RCC 7860 (cell line): ENCODE measurements at regions not wholly inside any gene's neighbourhood (a gene's known extent, or its start where the extent isn't known, plus 50 kb on each side); places are given as distances from the start of the nearest gene placed in this dataset.
"Not testable (repeated sequence)": the region's sequence is repeated elsewhere in the genome, so short reads cannot be mapped to it uniquely, and the experiment has no call there.

Experiments
- DNase-seq: peaks from one replicate; pipeline ENCODE4 v3.0.0-alpha.2; 2015; ENCODE audit warnings: low spot score
- FAIRE-seq: peaks from 2 replicates; lab custom pipeline; 2012; peaks lifted over from hg19 to GRCh38; lab: Jason Lieb, UNC

DNA sequence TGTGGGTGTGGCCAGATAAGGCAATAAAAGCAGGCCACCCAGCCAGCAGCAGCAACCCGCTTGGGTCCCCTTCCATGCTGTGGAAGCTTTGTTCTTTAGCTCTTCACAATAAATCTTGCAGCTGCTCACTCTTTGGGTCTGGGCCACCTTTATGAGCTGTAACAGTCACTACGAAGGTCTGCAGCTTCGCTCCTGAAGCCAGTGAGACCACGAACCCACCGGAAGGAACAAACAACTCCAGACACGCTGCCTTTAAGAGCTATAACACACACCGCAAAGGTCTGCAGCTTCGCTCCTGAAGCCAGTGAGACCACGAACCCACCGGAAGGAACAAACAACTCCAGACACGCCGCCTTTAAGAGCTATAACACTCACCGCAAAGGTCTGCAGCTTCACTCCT lies 172.1 kb upstream of the AGTR1 start:
- not testable (repeated sequence) for DNase-seq, FAIRE-seq

DNA sequence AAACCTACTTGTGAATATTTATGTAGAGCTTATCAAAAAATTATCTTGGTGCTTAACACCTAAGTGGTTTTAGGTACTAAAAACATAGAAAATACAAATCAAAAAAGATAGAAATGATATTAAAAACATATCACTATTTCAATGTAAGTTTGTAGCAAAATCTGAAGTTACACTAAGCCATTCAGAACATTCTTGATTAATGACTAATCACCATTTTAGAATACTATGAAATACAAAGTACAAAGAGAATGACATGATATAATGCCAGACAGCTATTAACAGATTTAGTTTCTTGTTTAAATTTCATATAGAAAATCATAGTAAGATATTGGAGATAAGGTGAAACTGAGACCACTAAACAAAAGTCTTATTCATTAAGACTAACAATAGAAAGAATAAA lies 169.7 kb upstream of the AGTR1 start:
- no peak for FAIRE-seq
- no peak for DNase-seq

- DNase-seq, result no peak
- no peak for FAIRE-seq
Measured at GRCh38 chr3:148531836-148532235, 165.9 kb upstream of the AGTR1 start.

- FAIRE-seq (no peak), DNase-seq (no peak)
Measured at GRCh38 chr3:148532326-148532725, 165.4 kb upstream of the AGTR1 start.

DNA sequence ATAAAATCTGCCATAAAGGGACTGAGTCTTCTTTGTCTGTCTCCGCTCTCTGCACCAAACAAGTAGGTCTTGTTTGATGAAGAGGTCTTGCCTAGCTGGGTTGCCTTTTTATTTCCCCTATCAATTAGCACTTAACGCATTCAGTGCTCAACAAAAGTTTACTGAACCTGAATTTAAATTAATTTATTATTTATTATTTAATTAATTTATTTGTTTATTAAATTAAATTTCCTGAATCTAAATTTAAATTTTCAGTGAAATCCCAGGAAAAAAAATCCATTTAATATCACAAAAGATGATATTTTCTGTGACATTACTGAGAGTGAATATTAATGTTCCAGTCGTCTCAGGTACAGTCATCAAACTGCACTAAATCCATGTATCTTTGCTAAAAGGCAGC lies 164.9 kb upstream of the AGTR1 start:
- FAIRE-seq, result no peak
- DNase-seq, result no peak

GRCh38 chr3:148534089-148534988 lies 163.4 kb upstream of the AGTR1 start:
- FAIRE-seq, result no peak
- no peak for DNase-seq

- FAIRE-seq, result no peak
Measured at GRCh38 chr3:148535001-148535400, 162.7 kb upstream of the AGTR1 start.

GRCh38 chr3:148540266-148540665 lies 157.4 kb upstream of the AGTR1 start:
- FAIRE-seq (no peak), DNase-seq (no peak)

More at GRCh38 chr3:148535001-148535400, 162.7 kb upstream of the AGTR1 start:
- no peak for DNase-seq

DNA sequence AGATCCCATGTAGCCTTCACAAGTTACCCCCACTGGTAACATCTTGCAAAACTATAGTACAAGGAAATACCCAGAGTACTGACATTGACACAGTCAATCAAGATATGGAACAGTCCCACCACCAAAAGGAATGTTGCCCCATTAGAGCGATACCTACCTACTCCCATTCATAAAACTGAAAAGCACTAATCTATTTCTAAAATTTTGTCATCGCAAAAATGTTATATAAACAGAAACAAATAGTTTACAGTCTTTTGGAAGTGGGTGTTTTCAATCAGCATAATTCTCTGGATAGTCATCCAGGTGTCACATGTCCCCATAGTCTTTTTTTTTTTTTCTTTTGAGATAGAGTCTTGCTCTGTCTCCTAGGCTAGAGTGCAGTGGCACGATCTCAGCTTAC lies 156.9 kb upstream of the AGTR1 start:
- DNase-seq (no peak), FAIRE-seq (no peak)

DNA sequence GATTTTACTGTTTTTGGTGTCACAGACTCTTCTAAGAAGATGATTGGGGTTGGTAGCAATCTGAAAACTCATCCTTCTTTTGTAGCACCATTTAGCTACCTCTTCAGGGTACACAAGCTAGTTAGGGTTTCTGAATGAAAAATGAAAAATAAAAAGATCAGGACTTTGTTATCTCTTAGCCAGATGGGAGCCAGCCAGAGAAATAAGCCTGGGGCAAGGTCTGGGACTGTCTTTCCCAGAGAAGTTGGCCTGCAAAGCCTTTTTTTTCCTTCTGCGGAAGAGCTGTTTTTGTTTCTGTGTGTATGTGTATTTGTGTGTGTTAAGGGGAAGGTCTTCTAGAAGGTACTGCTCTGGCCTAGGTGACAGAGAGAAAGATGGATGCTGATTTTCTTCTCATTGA lies 150.7 kb upstream of the AGTR1 start:
- DNase-seq (no peak), FAIRE-seq (no peak)

GRCh38 chr3:148551767-148552260 lies 145.9 kb upstream of the AGTR1 start:
- FAIRE-seq (no peak), DNase-seq (no peak)

DNA sequence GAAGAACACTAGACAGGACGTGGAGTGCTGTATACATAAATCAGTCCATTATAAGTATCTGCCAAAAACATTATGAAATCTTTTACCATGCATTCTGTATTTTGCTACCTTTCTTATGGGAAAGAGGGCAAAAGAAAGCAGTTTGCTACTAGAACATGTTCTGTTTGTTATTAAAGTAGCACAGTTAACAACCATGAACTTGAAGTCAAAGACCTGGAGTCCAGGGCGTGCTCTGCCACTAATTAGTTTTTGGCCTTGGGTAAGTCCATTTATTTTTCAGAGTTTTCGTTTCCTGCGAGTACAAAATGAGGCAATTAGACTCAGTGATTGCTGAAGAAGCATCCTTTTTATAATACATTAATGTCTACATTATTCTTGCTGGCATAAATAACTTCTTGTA lies 143.3 kb upstream of the AGTR1 start:
- FAIRE-seq, result no peak
- DNase-seq, result no peak

GRCh38 chr3:148556664-148557063 lies 141.0 kb upstream of the AGTR1 start:
- FAIRE-seq, result no peak
- no peak for DNase-seq

DNA sequence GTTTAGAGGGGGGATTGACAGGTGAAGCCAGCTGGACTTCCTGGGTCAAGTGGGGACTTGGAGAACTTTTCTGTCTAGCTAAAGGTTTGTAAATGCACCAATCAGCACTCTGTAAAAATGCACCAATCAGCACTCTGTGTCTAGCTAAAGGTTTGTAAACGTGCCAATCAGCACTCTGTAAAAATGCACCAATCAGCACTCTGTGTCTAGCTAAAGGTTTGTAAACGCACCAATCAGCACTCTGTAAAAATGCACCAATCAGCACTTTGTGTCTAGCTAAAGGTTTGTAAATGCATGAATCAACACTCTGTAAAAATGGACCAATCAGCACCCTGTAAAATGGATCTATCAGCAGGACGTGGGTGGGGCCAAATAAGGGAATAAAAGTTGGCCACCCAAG lies 120.1 kb upstream of the AGTR1 start:
- DNase-seq, result not testable (repeated sequence)

DNA sequence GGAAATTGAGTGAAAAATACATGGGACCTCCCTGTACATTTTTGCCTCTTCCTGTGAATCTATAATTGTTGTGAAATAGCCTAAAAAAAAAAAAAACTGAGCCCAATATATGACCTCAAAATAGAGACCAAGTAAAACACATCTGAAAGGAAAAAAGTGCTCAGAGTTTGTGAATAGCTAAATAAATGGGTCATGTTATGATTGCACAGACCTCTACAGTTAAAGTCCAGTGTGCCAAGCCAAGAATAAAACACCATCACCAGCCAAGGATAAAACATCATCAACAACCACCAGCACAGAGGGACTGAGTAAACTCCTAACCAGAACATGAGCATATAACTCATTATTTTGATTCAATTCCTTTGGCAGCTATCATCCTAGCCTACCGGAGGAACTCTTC lies 115.6 kb upstream of the AGTR1 start:
- FAIRE-seq, result no peak
- no peak for DNase-seq

More for the DNA sequence above, 120.1 kb upstream of the AGTR1 start:
- not testable (repeated sequence) for FAIRE-seq

DNA sequence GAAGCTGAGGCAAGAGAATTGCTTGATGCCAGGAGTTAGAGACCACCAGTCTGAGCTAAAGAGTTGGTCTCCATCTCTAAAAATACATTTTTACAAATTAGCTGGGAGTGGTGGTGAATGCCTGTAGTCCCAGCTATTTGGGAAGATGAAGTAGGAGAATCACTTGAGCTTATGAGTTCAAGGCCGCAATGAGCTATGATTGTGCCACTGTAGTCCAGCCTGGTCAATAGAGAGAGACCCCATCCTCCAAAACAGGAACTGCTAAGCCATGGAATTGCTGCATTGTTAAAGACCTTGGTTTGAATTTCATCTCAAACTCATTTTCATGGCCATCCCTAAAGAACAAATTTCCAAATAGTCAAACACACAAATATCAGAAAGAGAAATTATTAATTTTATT lies 113.9 kb upstream of the AGTR1 start:
- FAIRE-seq (no peak), DNase-seq (no peak)

DNA sequence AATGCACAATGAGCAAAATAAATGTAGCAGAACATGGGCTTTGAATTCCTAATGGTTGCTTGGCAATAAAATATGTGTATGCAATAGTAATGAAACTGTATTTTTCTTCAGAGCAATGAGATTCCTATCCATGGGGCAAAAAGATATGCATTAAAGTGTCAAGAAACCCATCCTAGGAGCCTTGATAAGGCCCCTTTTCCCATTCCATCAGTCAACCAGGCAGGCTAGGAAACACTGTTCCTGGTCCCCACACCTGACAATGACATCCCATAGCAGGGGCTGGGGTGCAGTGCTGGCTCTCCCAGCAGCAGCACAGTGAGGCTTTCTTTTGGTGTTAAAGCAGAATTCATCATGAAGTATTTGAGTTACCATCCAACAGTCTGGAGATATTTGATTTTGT lies 113.3 kb upstream of the AGTR1 start:
- no peak for DNase-seq
- no peak for FAIRE-seq

GRCh38 chr3:148585671-148586379 lies 111.9 kb upstream of the AGTR1 start:
- DNase-seq (no peak), FAIRE-seq (no peak)

GRCh38 chr3:148588291-148588690 lies 109.4 kb upstream of the AGTR1 start:
- FAIRE-seq, result no peak
- DNase-seq, result no peak

DNA sequence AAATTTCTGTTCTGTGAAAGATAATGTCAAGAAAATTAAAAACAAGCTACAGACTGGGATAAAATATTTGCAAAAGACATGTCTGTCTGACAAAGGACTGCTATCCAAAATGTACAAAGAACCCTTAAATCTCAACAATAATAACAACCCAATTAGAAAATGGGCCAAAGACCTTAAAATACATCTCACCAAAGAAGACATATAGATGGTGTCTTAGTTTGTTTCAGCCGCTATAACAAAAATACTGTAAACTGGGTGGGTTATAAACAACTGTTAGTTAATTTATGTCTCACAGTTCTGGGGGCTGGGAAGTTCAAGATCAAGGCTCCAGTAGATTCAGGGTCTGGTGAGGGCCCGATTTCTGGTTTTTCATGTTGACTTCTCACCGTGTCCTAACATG lies 106.2 kb upstream of the AGTR1 start:
- FAIRE-seq (no peak), DNase-seq (no peak)

- FAIRE-seq (no peak), DNase-seq (no peak)
Measured at GRCh38 chr3:148598619-148599018, 99.1 kb upstream of the AGTR1 start.

DNA sequence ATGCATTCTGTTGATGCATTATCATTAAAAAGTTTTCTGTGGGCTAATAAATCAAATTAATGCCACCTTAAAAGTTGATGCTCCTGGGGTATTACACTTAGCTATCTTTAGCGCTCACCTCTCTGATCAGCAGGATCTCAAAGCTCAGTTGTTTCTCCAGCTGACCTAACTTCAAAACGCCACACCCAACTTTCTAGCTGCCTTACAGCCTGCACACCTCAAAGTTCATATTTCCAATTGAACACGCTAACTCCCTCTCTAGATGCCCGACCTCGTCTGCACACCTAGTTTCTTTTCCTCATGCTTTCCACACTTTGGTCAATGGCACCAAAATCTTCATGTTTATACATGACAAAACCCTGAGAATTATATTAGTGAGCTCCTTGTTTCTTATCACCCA lies 98.2 kb upstream of the AGTR1 start:
- DNase-seq (no peak), FAIRE-seq (no peak)
